Left ventricle myocardium inferior (tissue), 1 donor: ENCODE measurements at regions not wholly inside any gene's neighbourhood (a gene's known extent, or its start where the extent isn't known, plus 50 kb on each side); places are given as distances from the start of the nearest gene placed in this dataset.
A peak's percentile ranks its signal among the peaks of the same experiment; 100 is the strongest.
"Not testable (repeated sequence)": the region's sequence is repeated elsewhere in the genome, so short reads cannot be mapped to it uniquely, and the experiment has no call there.

Source experiments
- DNase-seq: peaks from one replicate; pipeline ENCODE4 v3.0.0-alpha.2; 2020
- H3K27ac ChIP-seq: fragments of 200-600 bp; replicated peaks from 2 replicates; pipeline ENCODE4 v1.8.0; 2021
- H3K27me3 ChIP-seq: fragments of 200-600 bp; 2 replicates; pipeline ENCODE4 v1.8.0; 2021; ENCODE audit warnings: low read depth
- H3K36me3 ChIP-seq: fragments of 200-600 bp; 2 replicates; pipeline ENCODE4 v1.8.0; 2021
- H3K4me1 ChIP-seq: fragments of 200-600 bp; 2 replicates; pipeline ENCODE4 v1.8.0; 2021
- H3K4me3 ChIP-seq: fragments of 200-600 bp; 2 replicates; pipeline ENCODE4 v1.8.0; 2021; ENCODE audit warnings: mild to moderate bottlenecking, moderate library complexity
- H3K9me3 ChIP-seq: fragments of 200-600 bp; replicated peaks from 2 replicates; pipeline ENCODE4 v1.8.0; 2021
- intact Hi-C: fragments of 100-400 bp; cut with micrococcal nuclease; formaldehyde crosslinking; loops from one replicate; pipeline ENCODE4 v1.11.0; 2022
- TF ChIP-seq, protein P1 (sequence below): fragments of 200-600 bp; IDR thresholded peaks from 2 replicates; pipeline ENCODE4 v1.8.0; 2021; ENCODE audit warnings: antibody characterized with exemption, mild to moderate bottlenecking, borderline replicate concordance
- donor health status: DM: no; HTN: yes; CAD: no; lungs with severe emphysema.

DNA sequence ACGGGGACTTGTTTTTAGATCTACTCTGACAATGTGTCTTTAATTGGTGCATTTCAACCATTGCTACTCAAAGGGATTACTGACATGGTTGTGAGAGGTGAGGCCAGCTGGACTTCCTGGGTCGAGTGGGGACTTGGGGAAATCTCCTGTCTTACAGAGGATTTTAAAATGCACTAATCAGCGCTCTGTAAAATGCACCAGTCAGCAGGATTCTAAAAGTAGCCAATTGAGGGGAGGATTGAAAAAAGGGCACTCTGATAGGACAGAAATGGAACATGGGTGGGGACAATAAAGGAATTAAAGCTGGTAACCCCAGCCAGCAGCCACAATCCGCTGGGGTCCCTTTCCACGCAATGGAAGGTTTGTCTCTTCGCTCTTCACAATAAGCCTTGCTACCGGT is 122.5 kb upstream of the SNRPN start:
- peaks cover 4% of the 10 kb centered on the region for H3K9me3 ChIP-seq
- TF ChIP-seq, protein P1, sequence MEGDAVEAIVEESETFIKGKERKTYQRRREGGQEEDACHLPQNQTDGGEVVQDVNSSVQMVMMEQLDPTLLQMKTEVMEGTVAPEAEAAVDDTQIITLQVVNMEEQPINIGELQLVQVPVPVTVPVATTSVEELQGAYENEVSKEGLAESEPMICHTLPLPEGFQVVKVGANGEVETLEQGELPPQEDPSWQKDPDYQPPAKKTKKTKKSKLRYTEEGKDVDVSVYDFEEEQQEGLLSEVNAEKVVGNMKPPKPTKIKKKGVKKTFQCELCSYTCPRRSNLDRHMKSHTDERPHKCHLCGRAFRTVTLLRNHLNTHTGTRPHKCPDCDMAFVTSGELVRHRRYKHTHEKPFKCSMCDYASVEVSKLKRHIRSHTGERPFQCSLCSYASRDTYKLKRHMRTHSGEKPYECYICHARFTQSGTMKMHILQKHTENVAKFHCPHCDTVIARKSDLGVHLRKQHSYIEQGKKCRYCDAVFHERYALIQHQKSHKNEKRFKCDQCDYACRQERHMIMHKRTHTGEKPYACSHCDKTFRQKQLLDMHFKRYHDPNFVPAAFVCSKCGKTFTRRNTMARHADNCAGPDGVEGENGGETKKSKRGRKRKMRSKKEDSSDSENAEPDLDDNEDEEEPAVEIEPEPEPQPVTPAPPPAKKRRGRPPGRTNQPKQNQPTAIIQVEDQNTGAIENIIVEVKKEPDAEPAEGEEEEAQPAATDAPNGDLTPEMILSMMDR: no peak
- H3K4me1 ChIP-seq: no peaks in the 10 kb centered on the region
- intact Hi-C loops: no loop called here
- H3K36me3 ChIP-seq: no peaks in the 10 kb centered on the region
- H3K4me3 ChIP-seq: no peak overlapping the region
- no peak for DNase-seq
- no peaks in the 10 kb centered on the region for H3K27me3 ChIP-seq
- H3K27ac ChIP-seq: no peak overlapping the region

DNA sequence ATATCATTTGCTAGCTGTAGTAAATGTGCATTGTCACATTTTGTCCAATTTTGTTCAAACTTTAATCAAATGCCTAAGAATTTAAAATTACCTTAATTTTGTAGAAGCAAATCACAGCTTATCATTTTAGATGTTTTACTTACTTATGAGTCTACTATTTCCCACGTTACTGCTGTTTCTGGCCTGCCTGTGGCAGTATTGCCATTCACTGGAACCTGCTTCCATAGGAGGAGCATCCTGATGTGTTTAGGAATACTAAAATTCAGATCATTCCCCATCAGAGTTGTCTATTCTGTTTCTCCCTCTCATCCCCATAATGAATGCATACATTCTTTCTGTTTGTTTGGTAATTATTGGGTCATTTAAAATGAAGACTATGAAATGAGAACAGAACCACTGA is 119.5 kb upstream of the SNRPN start:
- Histone ChIP-seq H3K4me3 (no peak overlapping the region), H3K4me1 (no peaks in the 10 kb centered on the region), H3K9me3 (peaks cover 4% of the 10 kb centered on the region), H3K36me3 (no peaks in the 10 kb centered on the region), H3K27ac (no peak overlapping the region), H3K27me3 (no peaks in the 10 kb centered on the region)
- DNase-seq: no peak
- intact Hi-C loops: no loop called here
- TF ChIP-seq, protein P1: no peak

DNA sequence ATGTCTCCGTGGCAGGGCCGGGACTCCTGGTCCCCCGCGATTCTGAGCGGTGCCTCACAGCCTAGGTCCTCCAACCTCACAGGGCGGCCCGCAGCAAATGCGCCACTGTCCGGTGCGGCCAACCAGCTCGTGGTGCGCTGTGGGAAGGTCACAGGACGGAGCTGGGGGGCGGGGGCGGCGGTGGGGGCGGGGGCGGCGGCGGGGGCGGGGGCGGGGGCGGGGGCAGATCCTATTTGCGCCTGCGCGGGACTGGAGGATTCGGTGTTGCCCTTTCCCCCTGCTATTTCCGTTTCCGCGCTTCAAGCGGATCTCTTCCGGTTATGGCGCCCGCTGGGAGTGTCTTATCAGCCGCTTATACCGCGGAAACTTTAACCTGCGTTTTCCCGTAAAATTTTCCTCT is 106.7 kb upstream of the SNRPN start:
- peaks cover 7% of the 10 kb centered on the region for H3K9me3 ChIP-seq
- intact Hi-C loops: no loop called here
- H3K27ac ChIP-seq: peak overlapping the region; percentile 79
- peak; percentile 39 for DNase-seq
- TF ChIP-seq, protein P1: no peak
- no peaks in the 10 kb centered on the region for H3K4me1 ChIP-seq
- no peaks in the 10 kb centered on the region for H3K36me3 ChIP-seq
- H3K4me3 ChIP-seq: peak overlapping the region; percentile 56
- H3K27me3 ChIP-seq: no peaks in the 10 kb centered on the region

DNA sequence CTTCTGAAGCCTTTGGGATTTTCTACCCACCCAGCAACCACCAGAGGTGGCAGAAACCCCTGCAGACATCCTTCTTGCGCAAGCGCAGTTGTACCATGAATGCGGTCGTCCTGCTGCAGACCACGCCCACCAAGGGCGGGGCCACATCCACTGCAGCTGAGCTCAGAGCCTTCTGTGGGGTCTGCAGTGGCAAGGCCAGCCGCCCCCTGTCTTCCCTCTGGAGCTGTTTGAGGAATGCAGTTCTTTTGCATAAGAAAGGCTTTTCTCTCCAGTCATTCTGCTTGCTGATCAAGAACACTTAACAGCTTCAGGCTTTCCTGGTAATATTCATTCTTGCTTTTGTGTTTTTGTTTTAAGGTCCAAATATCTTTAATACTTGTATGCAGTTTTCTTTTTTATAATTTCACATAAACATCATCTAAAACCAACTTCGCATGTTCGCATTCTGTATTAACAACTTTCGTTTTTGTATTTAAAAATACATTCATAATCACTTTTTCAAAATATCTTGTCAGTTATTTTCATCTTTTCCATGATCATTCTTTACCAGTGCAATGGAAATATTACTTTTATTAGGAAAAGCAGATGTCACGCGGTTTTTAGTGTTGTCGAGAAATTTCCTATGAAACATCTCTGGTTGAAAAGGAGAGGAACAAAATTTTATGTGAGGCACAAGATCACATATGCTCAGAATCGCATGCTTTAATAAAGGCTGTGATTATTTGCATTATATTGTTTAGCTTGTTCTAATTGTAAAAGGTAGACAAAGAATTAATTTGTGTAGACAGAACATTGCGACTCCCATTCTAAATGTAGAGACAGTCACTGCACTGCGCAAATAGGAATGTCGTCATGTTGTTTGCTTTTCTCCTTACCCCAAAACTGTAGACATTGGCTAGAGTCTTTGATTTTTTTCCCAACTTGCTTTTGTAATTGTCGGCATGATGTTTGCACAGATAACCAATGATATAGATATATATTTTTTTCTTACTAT is 98.1 kb upstream of the SNRPN start:
- H3K36me3 ChIP-seq: no peaks in the 10 kb centered on the region
- peak; percentile 50 for DNase-seq
- intact Hi-C loops: no loop called here
- H3K27ac ChIP-seq: peak overlapping the region; percentile 57
- peaks cover 14% of the 10 kb centered on the region for H3K27me3 ChIP-seq
- TF ChIP-seq, protein P1: no peak
- no peaks in the 10 kb centered on the region for H3K9me3 ChIP-seq
- H3K4me1 ChIP-seq: no peaks in the 10 kb centered on the region
- H3K4me3 ChIP-seq: peak overlapping the region; percentile 58

DNA sequence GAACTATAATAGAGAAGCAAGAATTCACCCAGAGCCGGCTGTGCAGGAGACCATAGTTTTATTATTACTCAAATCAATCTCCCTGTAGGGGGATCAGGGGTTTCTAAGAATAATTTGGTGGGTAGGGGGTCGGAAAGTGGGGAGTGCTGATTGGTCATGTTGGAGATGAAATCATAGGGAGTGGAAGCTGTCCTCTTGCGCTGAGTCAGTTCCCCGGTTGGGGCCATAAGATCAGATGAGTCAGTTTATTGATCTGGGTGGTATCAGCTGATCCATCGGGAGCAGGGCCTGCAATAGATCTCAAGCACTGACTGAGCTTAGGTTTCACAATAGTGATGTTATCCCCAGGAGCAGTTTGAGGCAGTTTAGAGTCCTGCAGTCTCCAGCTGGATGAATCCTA is 97.0 kb upstream of the SNRPN start:
- TF ChIP-seq, protein P1: no peak
- no peak for DNase-seq
- Histone ChIP-seq H3K27ac (peak overlapping the region; percentile 57), H3K9me3 (no peaks in the 10 kb centered on the region), H3K4me1 (no peaks in the 10 kb centered on the region), H3K36me3 (no peaks in the 10 kb centered on the region), H3K27me3 (peaks cover 14% of the 10 kb centered on the region), H3K4me3 (peak overlapping the region; percentile 58)
- intact Hi-C loops: no loop called here

DNA sequence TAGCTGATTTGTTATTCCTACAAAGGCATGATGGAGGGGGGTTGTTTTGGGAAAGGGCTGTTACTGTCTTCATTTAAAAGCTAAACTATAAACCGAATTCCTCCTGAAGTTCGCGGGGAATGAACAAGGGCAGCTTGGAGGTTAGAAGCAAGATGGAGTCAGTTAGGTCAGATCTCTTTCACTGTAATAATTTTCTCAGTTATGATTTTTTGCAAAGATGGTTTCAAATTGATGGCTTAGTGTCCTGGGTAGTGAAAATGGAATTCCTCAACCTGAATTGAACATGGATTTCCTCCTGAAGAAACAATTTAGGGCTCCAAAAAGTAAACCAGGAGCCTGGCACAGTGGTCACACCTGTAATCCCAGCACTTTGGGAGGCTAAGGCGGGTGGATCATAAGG is 96.6 kb upstream of the SNRPN start:
- Histone ChIP-seq H3K4me3 (peak overlapping the region; percentile 58), H3K27me3 (peaks cover 14% of the 10 kb centered on the region), H3K27ac (peak overlapping the region; percentile 57)
- H3K36me3 ChIP-seq, H3K4me1 ChIP-seq, intact Hi-C loops, H3K9me3 ChIP-seq, DNase-seq: not testable (repeated sequence)
